Esophagus squamous epithelium (tissue), 4 donors: ENCODE measurements at regions not wholly inside any gene's neighbourhood (a gene's known extent, or its start where the extent isn't known, plus 50 kb on each side); places are given as distances from the start of the nearest gene placed in this dataset.

Source experiments
- CTCF ChIP-seq, 6 experiments: fragments of 450-650 bp in 4 of 6; fragments of 200-600 bp in 2 of 6; sonication (generic) in 2 of 6; IDR thresholded peaks; one replicate each; pipeline ENCODE4 v1.5.1; 2016 to 2019; ENCODE audit warnings: antibody characterized with exemption in 6 of 6, mild to moderate bottlenecking in 4 of 6, moderate library complexity in 4 of 6
- POLR2A ChIP-seq, 4 donors: fragments of 450-650 bp; IDR thresholded peaks; one replicate each; pipeline ENCODE4 v1.6.1; 2017; ENCODE audit warnings: antibody characterized with exemption in 4 of 4, mild to moderate bottlenecking in 4 of 4, moderate library complexity in 3 of 4

GRCh38 chr3:147141516-147142288 is 264.6 kb downstream of the ZIC4 start:
- TF ChIP-seq CTCF (IDR thresholded peaks at IDR 0.05) (no peak), POLR2A (IDR thresholded peaks at IDR 0.05) (no peak)
